ENCODE measurements at regions not wholly inside any gene's neighbourhood (a gene's known extent, or its start where the extent isn't known, plus 50 kb on each side); places are given as distances from the start of the nearest gene placed in this dataset.
"Not testable (repeated sequence)": the region's sequence is repeated elsewhere in the genome, so short reads cannot be mapped to it uniquely, and the experiment has no call there.

- no peak for DNase-seq (ENCODE audit: low read depth in 3 of 3, low spot score in 1 of 3)
Observed at GRCh38 chr1:198967566-198967965, 328.7 kb downstream of the PTPRC start.

DNA sequence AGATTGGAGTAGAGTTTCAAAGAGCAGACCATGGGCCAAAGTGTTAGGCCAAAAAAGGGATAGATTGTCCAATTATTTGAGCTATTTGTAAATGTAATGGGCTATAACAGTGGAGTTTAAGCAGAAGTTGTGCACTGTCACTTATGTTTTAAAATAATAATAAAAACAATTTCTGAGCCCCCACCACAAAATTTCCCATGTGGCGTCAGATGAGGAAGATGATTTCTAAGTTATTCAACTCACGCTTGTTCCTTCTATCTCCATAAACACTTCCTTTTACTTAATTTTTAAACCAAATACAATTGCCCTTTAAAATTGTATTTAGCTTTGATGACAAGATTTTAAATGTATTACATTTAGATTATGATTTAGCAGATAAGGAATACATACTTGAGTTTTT, 330.0 kb downstream of the PTPRC start:
- no peak for DNase-seq (ENCODE audit: low read depth in 3 of 3, low spot score in 1 of 3)

- no peak for DNase-seq (ENCODE audit: low read depth in 3 of 3, low spot score in 1 of 3)
Observed at GRCh38 chr1:198969981-198970380, 331.1 kb downstream of the PTPRC start.

GRCh38 chr1:198970916-198971315, 332.1 kb downstream of the PTPRC start:
- DNase-seq (ENCODE audit: low read depth in 3 of 3, low spot score in 1 of 3) = no peak

GRCh38 chr1:198977909-198978308, 339.1 kb downstream of the PTPRC start:
- no peak for DNase-seq (ENCODE audit: low read depth in 3 of 3, low spot score in 1 of 3)

- no peak for DNase-seq (ENCODE audit: low read depth in 3 of 3, low spot score in 1 of 3)
Observed at GRCh38 chr1:198978523-198978922, 339.7 kb downstream of the PTPRC start.

DNA sequence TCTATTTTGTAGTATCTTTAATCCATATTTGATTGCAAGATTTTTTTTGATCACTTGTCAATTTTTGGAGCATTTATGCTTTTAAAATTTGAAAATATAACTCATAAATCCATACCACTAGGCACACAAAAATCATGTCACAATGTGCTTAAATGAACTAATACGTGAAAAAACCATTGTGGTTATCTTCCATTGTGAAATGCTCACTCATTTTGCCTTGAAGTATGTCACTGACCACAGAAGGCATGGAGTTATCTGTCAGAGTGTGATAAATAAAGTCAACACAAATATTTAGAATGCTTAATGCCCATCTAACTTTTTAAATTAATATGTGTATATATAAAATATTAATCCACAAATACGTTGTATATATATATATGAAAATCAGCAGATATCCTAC, 347.2 kb downstream of the PTPRC start:
- no peak for DNase-seq (ENCODE audit: low read depth in 3 of 3, low spot score in 1 of 3)

DNA sequence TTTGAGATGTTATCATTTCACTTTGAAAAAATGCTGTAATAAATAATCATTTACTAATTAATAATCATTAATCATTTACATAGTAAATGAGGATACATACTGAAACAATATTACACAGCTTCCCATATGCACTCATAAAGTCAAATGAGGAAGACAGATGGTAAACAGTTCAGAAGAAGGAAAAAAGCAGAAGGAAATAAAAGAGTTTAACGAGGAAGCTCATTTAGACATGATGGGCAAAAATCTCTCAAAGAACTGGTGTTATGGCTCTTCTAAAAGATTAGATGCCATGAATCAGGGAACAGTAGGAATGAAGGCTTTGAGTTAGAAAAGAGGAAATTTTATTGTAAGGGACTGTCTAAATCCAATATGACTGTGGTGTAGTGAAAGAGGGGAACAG, 347.6 kb downstream of the PTPRC start:
- no peak for DNase-seq (ENCODE audit: low read depth in 3 of 3, low spot score in 1 of 3)

- no peak for DNase-seq (ENCODE audit: low read depth in 3 of 3, low spot score in 1 of 3)
Observed at GRCh38 chr1:199002661-199003060, 363.8 kb downstream of the PTPRC start.

DNA sequence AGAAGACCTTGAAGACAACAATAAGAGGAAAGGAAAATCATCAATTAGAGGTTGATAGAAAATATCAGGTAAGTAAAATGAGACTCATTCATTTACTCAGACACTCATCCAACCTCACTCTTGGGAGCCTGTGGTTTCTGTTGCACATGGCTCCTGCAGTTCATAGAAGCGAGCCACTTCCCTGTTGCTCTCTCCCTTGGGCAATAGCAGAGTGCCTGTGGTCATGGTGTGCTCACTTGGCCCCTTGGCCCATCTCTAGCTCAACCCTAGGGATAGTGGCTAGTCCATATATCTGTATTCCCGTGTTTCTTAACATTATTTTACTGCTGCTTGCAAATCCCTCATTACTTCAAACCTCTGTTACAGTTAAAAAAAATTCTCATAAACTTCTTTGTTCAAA, 368.6 kb downstream of the PTPRC start:
- DNase-seq (ENCODE audit: low read depth in 3 of 3, low spot score in 1 of 3) = no peak

DNA sequence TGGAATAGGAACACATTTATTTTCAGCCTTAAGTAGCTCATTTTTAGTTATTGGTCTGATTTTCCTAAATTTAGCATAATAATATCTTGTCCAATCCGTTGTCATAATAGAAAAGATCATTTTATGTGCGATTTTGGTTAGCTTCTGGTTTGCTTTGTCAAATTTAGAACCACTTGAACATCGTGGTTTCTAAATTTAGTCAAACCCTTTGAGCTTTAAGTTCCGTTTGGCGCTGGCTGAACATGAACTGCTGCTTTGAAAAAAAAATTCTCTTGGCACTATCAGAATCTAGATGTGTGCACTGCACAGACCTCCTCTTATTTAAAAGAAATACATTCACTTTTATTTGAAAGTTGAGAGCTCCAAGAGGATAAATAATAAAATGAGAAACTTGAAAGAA, 370.6 kb downstream of the PTPRC start:
- DNase-seq (ENCODE audit: low read depth in 3 of 3, low spot score in 1 of 3) = no peak

GRCh38 chr1:199010492-199010891, 371.7 kb downstream of the PTPRC start:
- DNase-seq (ENCODE audit: low read depth in 3 of 3, low spot score in 1 of 3) = no peak

- no peak for DNase-seq (ENCODE audit: low read depth in 3 of 3, low spot score in 1 of 3)
Observed at GRCh38 chr1:199010933-199011332, 372.1 kb downstream of the PTPRC start.

- DNase-seq (ENCODE audit: low read depth in 3 of 3, low spot score in 1 of 3) = no peak
Observed at GRCh38 chr1:199015799-199016198, 377.0 kb downstream of the PTPRC start.

GRCh38 chr1:199018471-199019135, 379.8 kb downstream of the PTPRC start:
- DNase-seq (ENCODE audit: low read depth in 3 of 3, low spot score in 1 of 3) = no peak

GRCh38 chr1:199020051-199020450, 381.2 kb downstream of the PTPRC start:
- no peak for DNase-seq (ENCODE audit: low read depth in 3 of 3, low spot score in 1 of 3)

GRCh38 chr1:199020904-199021303, 382.1 kb downstream of the PTPRC start:
- no peak for DNase-seq (ENCODE audit: low read depth in 3 of 3, low spot score in 1 of 3)

DNA sequence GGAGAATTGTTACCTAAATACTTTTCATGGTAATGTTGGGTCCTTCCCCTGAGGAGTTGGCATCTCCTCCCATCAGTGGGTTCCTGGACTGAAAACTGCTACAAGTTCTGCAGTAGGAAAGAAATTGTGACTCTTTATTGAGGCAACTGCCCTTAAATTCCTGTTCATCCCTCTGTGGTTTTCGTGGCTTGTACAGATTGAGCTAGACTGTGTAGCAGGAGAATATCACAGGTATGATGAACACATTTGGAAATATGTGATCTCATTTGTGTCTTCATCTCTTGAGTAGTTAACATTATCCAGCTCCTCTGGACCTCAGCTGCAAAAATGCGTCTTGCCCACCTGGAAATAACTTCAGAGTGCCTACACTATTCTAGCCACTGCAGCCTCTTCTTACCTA, 390.6 kb downstream of the PTPRC start:
- no peak for DNase-seq (ENCODE audit: low read depth in 3 of 3, low spot score in 1 of 3)

- no peak for DNase-seq (ENCODE audit: low read depth in 3 of 3, low spot score in 1 of 3)
Observed at GRCh38 chr1:199029855-199030254, 391.0 kb downstream of the PTPRC start.

GRCh38 chr1:199030541-199030940, 391.7 kb downstream of the PTPRC start:
- not testable (repeated sequence) for DNase-seq (ENCODE audit: low read depth in 3 of 3, low spot score in 1 of 3)

DNA sequence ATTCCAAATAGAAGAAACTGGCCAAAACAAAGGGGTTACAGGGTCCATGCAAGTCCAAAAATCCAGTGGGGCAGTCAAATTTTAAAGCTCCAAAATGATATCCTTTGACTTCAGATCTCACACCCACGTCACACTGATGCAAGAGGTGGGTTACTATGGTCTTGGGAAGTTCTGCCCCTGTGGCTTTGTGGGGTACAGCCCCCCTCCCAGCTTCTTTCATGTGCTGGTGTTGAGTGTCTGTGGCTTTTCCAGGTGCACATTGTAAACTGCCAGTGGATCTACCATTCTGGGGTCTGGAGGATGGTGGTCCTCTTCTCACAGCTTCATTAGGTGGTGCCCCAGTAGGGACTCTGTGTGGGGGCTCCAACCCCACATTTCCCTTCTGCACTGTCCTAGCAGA, 392.3 kb downstream of the PTPRC start:
- DNase-seq (ENCODE audit: low read depth in 3 of 3, low spot score in 1 of 3) = not testable (repeated sequence)

DNA sequence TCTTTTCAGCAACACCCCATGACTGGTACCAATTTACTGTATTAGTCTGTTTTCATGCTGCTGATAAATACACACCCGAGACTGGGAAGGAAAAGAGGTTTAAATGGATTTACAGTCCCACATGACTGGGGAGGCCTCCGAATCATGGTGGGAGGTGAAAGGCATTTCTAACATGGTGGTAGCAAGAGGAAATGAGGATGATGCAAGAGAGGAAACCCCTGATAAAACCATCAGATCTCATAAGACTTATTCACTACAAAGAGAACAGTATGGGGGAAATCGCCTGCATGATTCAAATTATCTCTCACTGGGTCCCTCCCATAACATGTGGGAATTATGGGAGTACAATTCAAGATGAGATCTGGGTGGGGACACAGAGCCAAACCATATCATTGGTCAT, 393.6 kb downstream of the PTPRC start:
- DNase-seq (ENCODE audit: low read depth in 3 of 3, low spot score in 1 of 3) = not testable (repeated sequence)

- no peak for DNase-seq (ENCODE audit: low read depth in 3 of 3, low spot score in 1 of 3)
Observed at GRCh38 chr1:199033661-199034060, 394.8 kb downstream of the PTPRC start.

- DNase-seq (ENCODE audit: low read depth in 3 of 3, low spot score in 1 of 3) = no peak
Observed at GRCh38 chr1:199038156-199038555, 399.3 kb downstream of the PTPRC start.

All from stimulated activated CD4-positive, alpha-beta T cell treated with anti-CD3 and anti-CD28 coated beads, TNF-alpha, amount 100 ng/mL, for 1 hour (primary cell).